ENCODE measurements at regions not wholly inside any gene's neighbourhood (a gene's known extent, or its start where the extent isn't known, plus 50 kb on each side); places are given as distances from the start of the nearest gene placed in this dataset.
"Not testable (repeated sequence)": the region's sequence is repeated elsewhere in the genome, so short reads cannot be mapped to it uniquely, and the experiment has no call there.

DNA sequence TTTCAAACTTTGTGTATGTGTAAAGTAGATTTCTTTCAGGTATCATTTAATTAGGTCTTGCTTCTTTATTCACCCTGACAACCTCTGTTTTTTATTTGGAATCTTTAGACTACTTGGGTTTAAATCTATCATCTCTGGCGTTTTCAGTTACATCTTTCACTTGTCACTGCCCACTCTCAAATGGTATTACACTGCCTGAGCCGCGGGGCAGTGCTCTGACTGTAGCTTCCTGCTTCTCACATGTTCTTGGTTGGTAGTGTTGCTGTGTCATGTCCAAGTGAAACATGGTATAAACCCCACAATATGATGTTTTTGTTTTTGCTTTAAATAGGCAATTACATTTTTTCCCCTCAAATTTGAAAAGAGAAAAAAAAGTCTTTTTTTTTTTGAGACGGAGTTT is 68.3 kb downstream of the GOLGA6L22 start:
- not testable (repeated sequence) for TF ChIP-seq POLR2AphosphoS5 (IDR thresholded peaks at IDR 0.05; ENCODE audit: low read depth, low read length); POLR2A (IDR thresholded peaks at IDR 0.05; ENCODE audit: low read depth, low read length); TAF1 (IDR thresholded peaks at IDR 0.05; ENCODE audit: low read depth, low read length); SPI1 (IDR thresholded peaks at IDR 0.05; ENCODE audit: low read depth, low read length); PAX5 (IDR thresholded peaks at IDR 0.05; ENCODE audit: insufficient read depth, low read length, severe bottlenecking); POU2F2 (IDR thresholded peaks at IDR 0.05; ENCODE audit: low read depth, low read length)

Data from GM12891 (cell line).